ENCODE measurements at regions not wholly inside any gene's neighbourhood (a gene's known extent, or its start where the extent isn't known, plus 50 kb on each side); places are given as distances from the start of the nearest gene placed in this dataset.

GRCh38 chr15:95319242-95319641 lies 1011.3 kb upstream of the NR2F2 start:
- POLR2A ChIA-PET, result no interaction called here

GRCh38 chr15:95323796-95324195 lies 1006.7 kb upstream of the NR2F2 start:
- CTCF ChIA-PET, result no interaction called here
- Histone ChIP-seq H3K27me3 (ENCODE audit: insufficient read depth) (no peaks in the 10 kb centered on the region), H3K9ac (no peak overlapping the region), H3K79me2 (ENCODE audit: insufficient read depth) (no peaks in the 10 kb centered on the region), H4K20me1 (ENCODE audit: insufficient read depth) (no peaks in the 10 kb centered on the region), H3K4me2 (no peak overlapping the region), H3K4me3 (ENCODE audit: low read depth in 2 of 2, low read length in 1 of 2) (no peak overlapping the region), H3K27ac (ENCODE audit: low read depth in 2 of 2, low read length in 1 of 2) (no peak overlapping the region), H3K9me3 (no peaks in the 10 kb centered on the region), H3K36me3 (replicated peaks in 1 of 2; ENCODE audit: control insufficient read depth in 1 of 2, insufficient read depth in 2 of 2, low read length in 1 of 2) (no peaks in the 10 kb centered on the region), H2AFZ (ENCODE audit: low read depth) (no peak overlapping the region), H3K4me1 (ENCODE audit: control insufficient read depth in 1 of 2, insufficient read depth in 2 of 2, low read depth in 1 of 2, low read length in 1 of 2) (no peaks in the 10 kb centered on the region), H3K9me2 (no peaks in the 10 kb centered on the region), H3F3A (replicated peaks; ENCODE audit: insufficient read depth) (no peaks in the 10 kb centered on the region)
- TF ChIP-seq JUND (IDR thresholded peaks at IDR 0.05), result no peak
- no peak for TF ChIP-seq MXI1 (IDR thresholded peaks at IDR 0.05; ENCODE audit: low read depth, low read length)
- TF ChIP-seq CHD2 (IDR thresholded peaks at IDR 0.05; ENCODE audit: low read length, partially characterized antibody), result no peak
- TF ChIP-seq ZBTB33 (IDR thresholded peaks at IDR 0.05; ENCODE audit: borderline replicate concordance, low read depth), result no peak
- TF ChIP-seq MEF2A (IDR thresholded peaks at IDR 0.05; ENCODE audit: borderline replicate concordance, low read depth), result no peak
- TF ChIP-seq TAF1 (IDR thresholded peaks at IDR 0.05; ENCODE audit: borderline replicate concordance, low read depth, low read length), result no peak
- TF ChIP-seq EP300 (IDR thresholded peaks at IDR 0.05; ENCODE audit: borderline replicate concordance in 1 of 2, low read depth in 1 of 2, low read length in 1 of 2), result no peak
- TF ChIP-seq NRF1 (IDR thresholded peaks at IDR 0.05; ENCODE audit: low read depth, low read length), result no peak
- no peak for TF ChIP-seq RCOR1 (IDR thresholded peaks at IDR 0.05; ENCODE audit: low read length)
- no peak for TF ChIP-seq NFIC (IDR thresholded peaks at IDR 0.05; ENCODE audit: borderline replicate concordance)
- no peak for TF ChIP-seq RXRA (IDR thresholded peaks at IDR 0.05; ENCODE audit: borderline replicate concordance, low read depth)
- TF ChIP-seq FOSL2 (IDR thresholded peaks at IDR 0.05; ENCODE audit: borderline replicate concordance, low read depth), result no peak
- TF ChIP-seq GATA2 (CRISPR knock-in tag; IDR thresholded peaks at IDR 0.05), result no peak
- DNase-seq, result no peak
- POLR2A ChIA-PET, result no interaction called here
- WGBS (ENCODE audit: low lambda C conversion rate), result 45% methylated on average over 7 of the region's 7 CpGs

More at GRCh38 chr15:95319242-95319641, 1011.3 kb upstream of the NR2F2 start:
- no peaks in the 10 kb centered on the region for H3K79me2 ChIP-seq (ENCODE audit: insufficient read depth)
- H2AFZ ChIP-seq (ENCODE audit: low read depth), result no peak overlapping the region
- H3K9me3 ChIP-seq, result no peaks in the 10 kb centered on the region
- no peaks in the 10 kb centered on the region for H4K20me1 ChIP-seq (ENCODE audit: insufficient read depth)
- 12% methylated on average over 4 of the region's 4 CpGs for WGBS (ENCODE audit: low lambda C conversion rate)
- no peak overlapping the region for H3K4me2 ChIP-seq
- H3K36me3 ChIP-seq (replicated peaks in 1 of 2; ENCODE audit: control insufficient read depth in 1 of 2, insufficient read depth in 2 of 2, low read length in 1 of 2), result no peaks in the 10 kb centered on the region
- H3K9ac ChIP-seq, result no peak overlapping the region
- no peak overlapping the region for H3K27ac ChIP-seq (ENCODE audit: low read depth in 2 of 2, low read length in 1 of 2)
- H3K27me3 ChIP-seq (ENCODE audit: insufficient read depth), result no peaks in the 10 kb centered on the region
- no peaks in the 10 kb centered on the region for H3F3A ChIP-seq (replicated peaks; ENCODE audit: insufficient read depth)
- CTCF ChIA-PET, result no interaction called here
- H3K4me1 ChIP-seq (ENCODE audit: control insufficient read depth in 1 of 2, insufficient read depth in 2 of 2, low read depth in 1 of 2, low read length in 1 of 2), result no peaks in the 10 kb centered on the region
- no peaks in the 10 kb centered on the region for H3K9me2 ChIP-seq
- DNase-seq, result no peak
- no peak for TF ChIP-seq RCOR1 (IDR thresholded peaks at IDR 0.05; ENCODE audit: low read length)
- no peak overlapping the region for H3K4me3 ChIP-seq (ENCODE audit: low read depth in 2 of 2, low read length in 1 of 2)
